Ishikawa (cell line): ENCODE measurements at regions not wholly inside any gene's neighbourhood (a gene's known extent, or its start where the extent isn't known, plus 50 kb on each side); places are given as distances from the start of the nearest gene placed in this dataset.

Experiments used
- FOXM1 ChIP-seq: IDR thresholded peaks from 2 replicates; pipeline ENCODE4 v1.6.1; 2012; ENCODE audit warnings: low read depth, borderline replicate concordance
- TAF1 ChIP-seq: IDR thresholded peaks from 2 replicates; pipeline ENCODE4 v1.6.1; 2012; ENCODE audit warnings: low read depth, mild to moderate bottlenecking
- TF ChIP-seq, protein P1 (sequence below): IDR thresholded peaks from 2 replicates; pipeline ENCODE4 v1.6.1; 2012
- TF ChIP-seq, protein P2 (sequence below): IDR thresholded peaks from 2 replicates; pipeline ENCODE4 v1.6.1; 2012; ENCODE audit warnings: low read depth, mild to moderate bottlenecking

- TF ChIP-seq, protein P1, sequence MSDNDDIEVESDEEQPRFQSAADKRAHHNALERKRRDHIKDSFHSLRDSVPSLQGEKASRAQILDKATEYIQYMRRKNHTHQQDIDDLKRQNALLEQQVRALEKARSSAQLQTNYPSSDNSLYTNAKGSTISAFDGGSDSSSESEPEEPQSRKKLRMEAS, result no peak
- no peak for TF ChIP-seq TAF1
- TF ChIP-seq, protein P2, sequence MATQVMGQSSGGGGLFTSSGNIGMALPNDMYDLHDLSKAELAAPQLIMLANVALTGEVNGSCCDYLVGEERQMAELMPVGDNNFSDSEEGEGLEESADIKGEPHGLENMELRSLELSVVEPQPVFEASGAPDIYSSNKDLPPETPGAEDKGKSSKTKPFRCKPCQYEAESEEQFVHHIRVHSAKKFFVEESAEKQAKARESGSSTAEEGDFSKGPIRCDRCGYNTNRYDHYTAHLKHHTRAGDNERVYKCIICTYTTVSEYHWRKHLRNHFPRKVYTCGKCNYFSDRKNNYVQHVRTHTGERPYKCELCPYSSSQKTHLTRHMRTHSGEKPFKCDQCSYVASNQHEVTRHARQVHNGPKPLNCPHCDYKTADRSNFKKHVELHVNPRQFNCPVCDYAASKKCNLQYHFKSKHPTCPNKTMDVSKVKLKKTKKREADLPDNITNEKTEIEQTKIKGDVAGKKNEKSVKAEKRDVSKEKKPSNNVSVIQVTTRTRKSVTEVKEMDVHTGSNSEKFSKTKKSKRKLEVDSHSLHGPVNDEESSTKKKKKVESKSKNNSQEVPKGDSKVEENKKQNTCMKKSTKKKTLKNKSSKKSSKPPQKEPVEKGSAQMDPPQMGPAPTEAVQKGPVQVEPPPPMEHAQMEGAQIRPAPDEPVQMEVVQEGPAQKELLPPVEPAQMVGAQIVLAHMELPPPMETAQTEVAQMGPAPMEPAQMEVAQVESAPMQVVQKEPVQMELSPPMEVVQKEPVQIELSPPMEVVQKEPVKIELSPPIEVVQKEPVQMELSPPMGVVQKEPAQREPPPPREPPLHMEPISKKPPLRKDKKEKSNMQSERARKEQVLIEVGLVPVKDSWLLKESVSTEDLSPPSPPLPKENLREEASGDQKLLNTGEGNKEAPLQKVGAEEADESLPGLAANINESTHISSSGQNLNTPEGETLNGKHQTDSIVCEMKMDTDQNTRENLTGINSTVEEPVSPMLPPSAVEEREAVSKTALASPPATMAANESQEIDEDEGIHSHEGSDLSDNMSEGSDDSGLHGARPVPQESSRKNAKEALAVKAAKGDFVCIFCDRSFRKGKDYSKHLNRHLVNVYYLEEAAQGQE, result no peak
- no peak for TF ChIP-seq FOXM1
Measured at GRCh38 chr6:134642819-134643218, 307.1 kb downstream of the ALDH8A1 start.
